Peyer's patch (tissue), 4 donors: ENCODE measurements at regions not wholly inside any gene's neighbourhood (a gene's known extent, or its start where the extent isn't known, plus 50 kb on each side); places are given as distances from the start of the nearest gene placed in this dataset.

Experiments used
- POLR2A ChIP-seq, 2 donors: fragments of 450-650 bp; IDR thresholded peaks; one replicate each; pipeline ENCODE4 v1.5.1; 2017; ENCODE audit warnings: antibody characterized with exemption in 2 of 2, mild to moderate bottlenecking in 2 of 2, moderate library complexity in 2 of 2
- TF ChIP-seq, protein P1 (sequence below), 6 experiments: fragments of 450-650 bp in 4 of 6; fragments of 200-600 bp in 2 of 6; sonication (generic) in 1 of 6; IDR thresholded peaks; one replicate each; pipeline ENCODE4 v1.5.1; 2017 to 2019; ENCODE audit warnings: antibody characterized with exemption in 6 of 6, mild to moderate bottlenecking in 3 of 6, moderate library complexity in 1 of 6

DNA sequence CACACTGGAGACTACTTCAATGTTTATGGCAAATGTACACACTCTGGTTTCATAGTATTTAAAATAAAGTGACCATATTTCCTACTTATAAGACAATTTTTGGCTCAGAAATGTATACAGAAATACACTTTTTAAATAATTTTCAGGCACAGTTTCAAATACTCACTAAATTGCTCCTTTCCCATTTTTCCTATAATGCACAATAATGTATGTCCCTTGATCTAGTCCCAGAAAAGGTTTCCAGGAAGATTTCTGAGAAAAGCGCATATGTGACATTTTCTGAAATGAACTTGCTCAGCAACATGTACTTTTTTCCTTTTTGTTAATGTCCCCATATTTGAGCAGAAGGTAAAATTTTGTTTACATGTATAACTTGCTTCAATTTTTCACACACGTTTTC lies 591.4 kb downstream of the CD109 start:
- TF ChIP-seq, protein P1, sequence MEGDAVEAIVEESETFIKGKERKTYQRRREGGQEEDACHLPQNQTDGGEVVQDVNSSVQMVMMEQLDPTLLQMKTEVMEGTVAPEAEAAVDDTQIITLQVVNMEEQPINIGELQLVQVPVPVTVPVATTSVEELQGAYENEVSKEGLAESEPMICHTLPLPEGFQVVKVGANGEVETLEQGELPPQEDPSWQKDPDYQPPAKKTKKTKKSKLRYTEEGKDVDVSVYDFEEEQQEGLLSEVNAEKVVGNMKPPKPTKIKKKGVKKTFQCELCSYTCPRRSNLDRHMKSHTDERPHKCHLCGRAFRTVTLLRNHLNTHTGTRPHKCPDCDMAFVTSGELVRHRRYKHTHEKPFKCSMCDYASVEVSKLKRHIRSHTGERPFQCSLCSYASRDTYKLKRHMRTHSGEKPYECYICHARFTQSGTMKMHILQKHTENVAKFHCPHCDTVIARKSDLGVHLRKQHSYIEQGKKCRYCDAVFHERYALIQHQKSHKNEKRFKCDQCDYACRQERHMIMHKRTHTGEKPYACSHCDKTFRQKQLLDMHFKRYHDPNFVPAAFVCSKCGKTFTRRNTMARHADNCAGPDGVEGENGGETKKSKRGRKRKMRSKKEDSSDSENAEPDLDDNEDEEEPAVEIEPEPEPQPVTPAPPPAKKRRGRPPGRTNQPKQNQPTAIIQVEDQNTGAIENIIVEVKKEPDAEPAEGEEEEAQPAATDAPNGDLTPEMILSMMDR (IDR thresholded peaks at IDR 0.05) = no peak
- no peak for TF ChIP-seq POLR2A (IDR thresholded peaks at IDR 0.05)
